Caco-2 (cell line): ENCODE measurements at regions not wholly inside any gene's neighbourhood (a gene's known extent, or its start where the extent isn't known, plus 50 kb on each side); places are given as distances from the start of the nearest gene placed in this dataset.

Experiments used
- BruUV-seq: library from RNA; stranded (reverse); fragments of 400-500 nt; replicated peaks from 2 replicates; lab custom pipeline; 2021; lab: Mats Ljungman, UMichigan
- CTCF ChIA-PET: fragments of 300-600 bp; sonication (Branson Sonifier 250); formaldehyde crosslinking; loops from one replicate; lab custom pipeline; 2022; ENCODE audit warnings: antibody characterized with exemption; lab: Charles Lee
- POLR2A ChIA-PET: fragments of 300-600 bp; sonication (Branson Sonifier 250); formaldehyde crosslinking; loops from one replicate; lab custom pipeline; 2022; ENCODE audit warnings: antibody characterized with exemption; lab: Charles Lee
- DNase-seq, 2 experiments: peaks; one replicate each; pipeline versions ENCODE4 v3.0.0 to v3.0.0-alpha.2; 2020 to 2022
- H3K27me3 ChIP-seq: replicated peaks from 2 replicates; pipeline ENCODE4 v1.6.0; 2011; ENCODE audit warnings: low read length; ENCODE audit not compliant: control insufficient read depth, insufficient read depth
- H3K36me3 ChIP-seq: 2 replicates; pipeline ENCODE4 v1.5.1; 2011; ENCODE audit warnings: low read length; ENCODE audit not compliant: control insufficient read depth, insufficient read depth
- H3K4me1 ChIP-seq: fragments of 250-450 bp; sonication (Bioruptor Pico); 2 replicates; pipeline ENCODE4 v1.5.1; 2020; ENCODE audit warnings: mild to moderate bottlenecking
- H3K4me3 ChIP-seq: 2 replicates; pipeline ENCODE4 v1.5.1; 2011; ENCODE audit warnings: low read depth, mild to moderate bottlenecking, control low read depth, low read length
- H3K9me3 ChIP-seq: fragments of 250-450 bp; sonication (Bioruptor Pico); 2 replicates; pipeline ENCODE4 v1.5.1; 2020; ENCODE audit warnings: mild to moderate bottlenecking, moderate library complexity
- H3K27ac Mint-ChIP-seq: one replicate; pipeline ENCODE4 v1.8.0; 2022; ENCODE audit warnings: mixed read lengths; ENCODE audit not compliant: unreplicated experiment
- H3K27me3 Mint-ChIP-seq: one replicate; pipeline ENCODE4 v1.8.0; 2022; ENCODE audit warnings: mixed read lengths; ENCODE audit not compliant: insufficient read depth, unreplicated experiment
- H3K36me3 Mint-ChIP-seq: one replicate; pipeline ENCODE4 v1.8.0; 2022; ENCODE audit warnings: mild to moderate bottlenecking, mixed read lengths; ENCODE audit not compliant: insufficient read depth, unreplicated experiment
- H3K4me1 Mint-ChIP-seq: one replicate; pipeline ENCODE4 v1.8.0; 2022; ENCODE audit warnings: low read depth, mixed read lengths; ENCODE audit not compliant: unreplicated experiment
- H3K4me3 Mint-ChIP-seq: one replicate; pipeline ENCODE4 v1.8.0; 2022; ENCODE audit warnings: mild to moderate bottlenecking, moderate library complexity, mixed read lengths; ENCODE audit not compliant: unreplicated experiment
- H3K9me3 Mint-ChIP-seq: one replicate; pipeline ENCODE4 v1.8.0; 2022; ENCODE audit warnings: mixed read lengths; ENCODE audit not compliant: unreplicated experiment
- intact Hi-C: fragments of 100-400 bp; cut with micrococcal nuclease; formaldehyde crosslinking; loops from one replicate; pipeline ENCODE4 v1.10.0; 2022; ENCODE audit not compliant: unreplicated experiment
- TF ChIP-seq, protein P1 (sequence below), 2 experiments: fragments of 200-600 bp in 1 of 2; IDR thresholded peaks; 1 replicate in 1 of 2; 2 replicates in 1 of 2; pipeline versions ENCODE4 v1.5.1 to v1.8.0; 2011 to 2022; ENCODE audit warnings: antibody characterized with exemption in 1 of 2, control low read depth in 1 of 2, inconsistent platforms in 1 of 2, low read depth in 1 of 2, low read length in 1 of 2, mild to moderate bottlenecking in 1 of 2, moderate library complexity in 1 of 2; ENCODE audit not compliant: insufficient read depth in 1 of 2, severe bottlenecking in 1 of 2, unreplicated experiment in 1 of 2

- H3K27me3 Mint-ChIP-seq = no peaks in the 10 kb centered on the region
- CTCF ChIA-PET = no interaction called here
- POLR2A ChIA-PET = no interaction called here
- H3K36me3 Mint-ChIP-seq = no peaks in the 10 kb centered on the region
- peaks cover 35% of the 10 kb centered on the region for H3K9me3 Mint-ChIP-seq
- no peak overlapping the region for H3K4me3 ChIP-seq
- H3K27me3 ChIP-seq = no peaks in the 10 kb centered on the region
- H3K27ac Mint-ChIP-seq = peak overlapping the region; percentile 72
- H3K4me1 ChIP-seq = peaks cover 26% of the 10 kb centered on the region
- peaks cover 7% of the 10 kb centered on the region for H3K4me1 Mint-ChIP-seq
- peaks cover 10% of the 10 kb centered on the region for H3K9me3 ChIP-seq
- H3K4me3 Mint-ChIP-seq = no peak overlapping the region
- BruUV-seq = no TSS peak
- TF ChIP-seq, protein P1, sequence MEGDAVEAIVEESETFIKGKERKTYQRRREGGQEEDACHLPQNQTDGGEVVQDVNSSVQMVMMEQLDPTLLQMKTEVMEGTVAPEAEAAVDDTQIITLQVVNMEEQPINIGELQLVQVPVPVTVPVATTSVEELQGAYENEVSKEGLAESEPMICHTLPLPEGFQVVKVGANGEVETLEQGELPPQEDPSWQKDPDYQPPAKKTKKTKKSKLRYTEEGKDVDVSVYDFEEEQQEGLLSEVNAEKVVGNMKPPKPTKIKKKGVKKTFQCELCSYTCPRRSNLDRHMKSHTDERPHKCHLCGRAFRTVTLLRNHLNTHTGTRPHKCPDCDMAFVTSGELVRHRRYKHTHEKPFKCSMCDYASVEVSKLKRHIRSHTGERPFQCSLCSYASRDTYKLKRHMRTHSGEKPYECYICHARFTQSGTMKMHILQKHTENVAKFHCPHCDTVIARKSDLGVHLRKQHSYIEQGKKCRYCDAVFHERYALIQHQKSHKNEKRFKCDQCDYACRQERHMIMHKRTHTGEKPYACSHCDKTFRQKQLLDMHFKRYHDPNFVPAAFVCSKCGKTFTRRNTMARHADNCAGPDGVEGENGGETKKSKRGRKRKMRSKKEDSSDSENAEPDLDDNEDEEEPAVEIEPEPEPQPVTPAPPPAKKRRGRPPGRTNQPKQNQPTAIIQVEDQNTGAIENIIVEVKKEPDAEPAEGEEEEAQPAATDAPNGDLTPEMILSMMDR (IDR thresholded peaks at IDR 0.05; ENCODE audit: insufficient read depth in 1 of 2, low read depth in 1 of 2, low read length in 1 of 2, severe bottlenecking in 1 of 2, unreplicated experiment in 1 of 2) = no peak
- no peaks in the 10 kb centered on the region for H3K36me3 ChIP-seq
- peak; percentile 48 to 73 for DNase-seq
- intact Hi-C loops = no loop called here
These were observed 1400.1 kb downstream of the CDH8 start for GRCh38 chr16:60636117-60636516.

GRCh38 chr16:60635548-60635947 lies 1400.7 kb downstream of the CDH8 start:
- H3K4me1 Mint-ChIP-seq = peaks cover 7% of the 10 kb centered on the region
- H3K4me3 Mint-ChIP-seq = no peak overlapping the region
- no peak overlapping the region for H3K27ac Mint-ChIP-seq
- no TSS peak for BruUV-seq
- H3K36me3 Mint-ChIP-seq = no peaks in the 10 kb centered on the region
- H3K9me3 Mint-ChIP-seq = peaks cover 32% of the 10 kb centered on the region
- peaks cover 10% of the 10 kb centered on the region for H3K9me3 ChIP-seq
- TF ChIP-seq, protein P1 (IDR thresholded peaks at IDR 0.05; ENCODE audit: insufficient read depth in 1 of 2, low read depth in 1 of 2, low read length in 1 of 2, severe bottlenecking in 1 of 2, unreplicated experiment in 1 of 2) = no peak
- H3K4me3 ChIP-seq = no peak overlapping the region
- no peak for DNase-seq
- H3K27me3 ChIP-seq = no peaks in the 10 kb centered on the region
- H3K27me3 Mint-ChIP-seq = no peaks in the 10 kb centered on the region
- H3K4me1 ChIP-seq = peaks cover 26% of the 10 kb centered on the region
- intact Hi-C loops = no loop called here
- no peaks in the 10 kb centered on the region for H3K36me3 ChIP-seq
- ChIA-PET POLR2A (no interaction called here), CTCF (no interaction called here)

DNA sequence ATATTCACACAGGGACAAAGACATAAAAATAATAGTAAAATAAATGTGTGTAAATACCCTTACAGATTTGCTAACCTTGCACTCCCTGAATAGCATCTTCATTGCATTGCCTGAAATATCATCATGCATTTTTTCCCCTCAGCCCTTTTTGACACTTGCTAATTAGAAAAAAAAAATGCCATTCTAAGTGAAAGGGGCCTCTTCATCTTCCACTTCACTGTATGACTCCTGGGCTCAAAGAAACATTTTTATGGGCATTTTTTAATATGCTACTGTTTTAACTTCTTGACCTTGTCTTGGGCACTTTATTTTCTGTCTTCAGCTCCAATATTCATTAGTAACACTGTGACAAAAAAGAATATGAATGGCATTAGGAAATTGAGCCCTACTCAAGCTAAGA lies 1424.4 kb downstream of the CDH8 start:
- DNase-seq = no peak
- TF ChIP-seq, protein P1 (IDR thresholded peaks at IDR 0.05; ENCODE audit: insufficient read depth in 1 of 2, low read depth in 1 of 2, low read length in 1 of 2, severe bottlenecking in 1 of 2, unreplicated experiment in 1 of 2) = no peak
- H3K4me3 Mint-ChIP-seq = no peak overlapping the region
- no peaks in the 10 kb centered on the region for H3K4me1 ChIP-seq
- no peaks in the 10 kb centered on the region for H3K27me3 ChIP-seq
- H3K36me3 Mint-ChIP-seq = no peaks in the 10 kb centered on the region
- H3K9me3 ChIP-seq = no peaks in the 10 kb centered on the region
- peaks cover 3% of the 10 kb centered on the region for H3K27me3 Mint-ChIP-seq
- H3K4me1 Mint-ChIP-seq = no peaks in the 10 kb centered on the region
- H3K27ac Mint-ChIP-seq = no peak overlapping the region
- no TSS peak for BruUV-seq
- CTCF ChIA-PET = no interaction called here
- intact Hi-C loops = no loop called here
- H3K9me3 Mint-ChIP-seq = no peaks in the 10 kb centered on the region
- no peak overlapping the region for H3K4me3 ChIP-seq
- POLR2A ChIA-PET = no interaction called here
- no peaks in the 10 kb centered on the region for H3K36me3 ChIP-seq
